ENCODE measurements at regions not wholly inside any gene's neighbourhood (a gene's known extent, or its start where the extent isn't known, plus 50 kb on each side); places are given as distances from the start of the nearest gene placed in this dataset.

DNA sequence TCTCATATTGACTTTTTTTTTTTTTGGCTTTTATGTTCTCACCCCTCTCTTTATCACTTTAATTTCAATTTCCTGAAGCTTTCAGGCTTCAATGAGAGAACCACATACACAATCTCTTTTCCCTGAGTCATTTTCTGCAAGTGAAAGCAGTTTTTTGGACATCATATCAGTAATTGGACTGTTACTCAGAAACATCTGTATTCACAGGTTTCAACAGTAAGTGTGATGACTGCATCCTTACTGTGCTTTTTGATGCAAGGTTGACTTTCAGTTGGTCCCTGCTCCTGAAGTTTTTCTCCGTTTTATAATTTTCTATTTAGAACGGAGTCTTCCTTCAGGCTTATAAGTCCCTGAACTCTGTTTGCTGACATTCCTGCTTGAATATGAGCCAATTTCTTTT is 70.5 kb upstream of the CCBE1 start:
- TF ChIP-seq, protein P1, sequence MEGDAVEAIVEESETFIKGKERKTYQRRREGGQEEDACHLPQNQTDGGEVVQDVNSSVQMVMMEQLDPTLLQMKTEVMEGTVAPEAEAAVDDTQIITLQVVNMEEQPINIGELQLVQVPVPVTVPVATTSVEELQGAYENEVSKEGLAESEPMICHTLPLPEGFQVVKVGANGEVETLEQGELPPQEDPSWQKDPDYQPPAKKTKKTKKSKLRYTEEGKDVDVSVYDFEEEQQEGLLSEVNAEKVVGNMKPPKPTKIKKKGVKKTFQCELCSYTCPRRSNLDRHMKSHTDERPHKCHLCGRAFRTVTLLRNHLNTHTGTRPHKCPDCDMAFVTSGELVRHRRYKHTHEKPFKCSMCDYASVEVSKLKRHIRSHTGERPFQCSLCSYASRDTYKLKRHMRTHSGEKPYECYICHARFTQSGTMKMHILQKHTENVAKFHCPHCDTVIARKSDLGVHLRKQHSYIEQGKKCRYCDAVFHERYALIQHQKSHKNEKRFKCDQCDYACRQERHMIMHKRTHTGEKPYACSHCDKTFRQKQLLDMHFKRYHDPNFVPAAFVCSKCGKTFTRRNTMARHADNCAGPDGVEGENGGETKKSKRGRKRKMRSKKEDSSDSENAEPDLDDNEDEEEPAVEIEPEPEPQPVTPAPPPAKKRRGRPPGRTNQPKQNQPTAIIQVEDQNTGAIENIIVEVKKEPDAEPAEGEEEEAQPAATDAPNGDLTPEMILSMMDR (IDR thresholded peaks at IDR 0.05; ENCODE audit: borderline replicate concordance, extremely low read depth, insufficient read depth) = no peak
- Histone ChIP-seq H3K4me1 (ENCODE audit: control insufficient read depth in 2 of 3, insufficient read depth in 2 of 3, low read depth in 1 of 3, low read length in 3 of 3) (no peaks in the 10 kb centered on the region), H3K9ac (ENCODE audit: low read length in 3 of 3) (no peak overlapping the region), H3K36me3 (ENCODE audit: control insufficient read depth in 2 of 3, insufficient read depth in 3 of 3, low read length in 3 of 3) (no peaks in the 10 kb centered on the region), H3K27me3 (ENCODE audit: control insufficient read depth, insufficient read depth, low read length) (no peaks in the 10 kb centered on the region), H3K4me3 (ENCODE audit: low read length in 3 of 3) (no peak overlapping the region), H3K27ac (ENCODE audit: low read depth in 2 of 2, low read length in 2 of 2) (no peak overlapping the region), H3K9me3 (ENCODE audit: control insufficient read depth in 2 of 3, insufficient read depth in 1 of 3, low read length in 3 of 3) (no peaks in the 10 kb centered on the region)
- intact Hi-C loops (cut with DNase I) = no loop called here
- no peak for FAIRE-seq
- no peak for DNase-seq

DNA sequence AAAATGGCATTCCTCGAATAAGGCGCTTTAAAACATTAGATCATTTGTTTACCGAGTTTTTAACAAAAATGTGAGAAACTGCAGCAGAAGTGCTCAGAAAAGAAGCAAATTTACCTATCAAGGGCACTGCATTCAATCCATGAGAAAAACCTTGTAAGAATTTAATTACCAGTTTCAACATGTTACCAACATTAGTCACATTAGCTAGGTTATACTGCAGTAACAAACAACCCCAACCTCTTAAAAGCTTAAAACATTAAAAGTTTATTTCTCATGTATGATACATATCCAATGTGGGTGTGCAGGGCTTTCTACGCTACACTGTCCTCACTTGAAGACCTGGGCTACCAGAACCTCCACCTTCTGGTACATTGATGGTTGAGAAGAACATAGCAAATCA is 68.1 kb upstream of the CCBE1 start:
- no peaks in the 10 kb centered on the region for H3K27me3 ChIP-seq (ENCODE audit: control insufficient read depth, insufficient read depth, low read length)
- intact Hi-C loops (cut with DNase I) = no loop called here
- H3K4me3 ChIP-seq (ENCODE audit: low read length in 3 of 3) = no peak overlapping the region
- no peaks in the 10 kb centered on the region for H3K9me3 ChIP-seq (ENCODE audit: control insufficient read depth in 2 of 3, insufficient read depth in 1 of 3, low read length in 3 of 3)
- DNase-seq (no peak), FAIRE-seq (no peak)
- no peak overlapping the region for H3K9ac ChIP-seq (ENCODE audit: low read length in 3 of 3)
- no peaks in the 10 kb centered on the region for H3K36me3 ChIP-seq (ENCODE audit: control insufficient read depth in 2 of 3, insufficient read depth in 3 of 3, low read length in 3 of 3)
- TF ChIP-seq, protein P1 (IDR thresholded peaks at IDR 0.05; ENCODE audit: borderline replicate concordance, extremely low read depth, insufficient read depth) = no peak
- H3K27ac ChIP-seq (ENCODE audit: low read depth in 2 of 2, low read length in 2 of 2) = no peak overlapping the region
- H3K4me1 ChIP-seq (ENCODE audit: control insufficient read depth in 2 of 3, insufficient read depth in 2 of 3, low read depth in 1 of 3, low read length in 3 of 3) = no peaks in the 10 kb centered on the region

DNA sequence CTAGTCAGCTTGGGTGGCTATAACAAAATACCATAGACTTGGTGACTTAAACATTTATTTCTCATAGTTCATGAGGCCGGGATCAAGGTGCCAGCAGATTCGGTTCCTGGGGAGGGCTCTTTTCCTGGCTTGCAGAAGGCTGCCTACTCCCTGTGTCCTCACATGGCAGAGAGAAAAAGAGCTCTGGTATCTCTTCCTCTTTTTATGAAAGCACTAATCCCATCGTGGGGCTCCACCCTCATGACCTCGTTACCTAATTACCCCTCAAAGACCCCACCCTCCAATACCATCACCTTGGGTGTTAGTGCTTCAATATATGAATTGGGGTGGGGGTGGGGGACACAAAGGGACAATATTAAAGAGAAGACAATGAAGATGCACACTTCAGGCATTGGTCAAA is 67.1 kb upstream of the CCBE1 start:
- H3K36me3 ChIP-seq (ENCODE audit: control insufficient read depth in 2 of 3, insufficient read depth in 3 of 3, low read length in 3 of 3) = no peaks in the 10 kb centered on the region
- DNase-seq (no peak), FAIRE-seq (no peak)
- no peaks in the 10 kb centered on the region for H3K9me3 ChIP-seq (ENCODE audit: control insufficient read depth in 2 of 3, insufficient read depth in 1 of 3, low read length in 3 of 3)
- TF ChIP-seq, protein P1 (IDR thresholded peaks at IDR 0.05; ENCODE audit: borderline replicate concordance, extremely low read depth, insufficient read depth) = no peak
- intact Hi-C loops (cut with DNase I) = no loop called here
- H3K27ac ChIP-seq (ENCODE audit: low read depth in 2 of 2, low read length in 2 of 2) = no peak overlapping the region
- H3K4me3 ChIP-seq (ENCODE audit: low read length in 3 of 3) = no peak overlapping the region
- H3K9ac ChIP-seq (ENCODE audit: low read length in 3 of 3) = no peak overlapping the region
- no peaks in the 10 kb centered on the region for H3K27me3 ChIP-seq (ENCODE audit: control insufficient read depth, insufficient read depth, low read length)
- H3K4me1 ChIP-seq (ENCODE audit: control insufficient read depth in 2 of 3, insufficient read depth in 2 of 3, low read depth in 1 of 3, low read length in 3 of 3) = no peaks in the 10 kb centered on the region

DNA sequence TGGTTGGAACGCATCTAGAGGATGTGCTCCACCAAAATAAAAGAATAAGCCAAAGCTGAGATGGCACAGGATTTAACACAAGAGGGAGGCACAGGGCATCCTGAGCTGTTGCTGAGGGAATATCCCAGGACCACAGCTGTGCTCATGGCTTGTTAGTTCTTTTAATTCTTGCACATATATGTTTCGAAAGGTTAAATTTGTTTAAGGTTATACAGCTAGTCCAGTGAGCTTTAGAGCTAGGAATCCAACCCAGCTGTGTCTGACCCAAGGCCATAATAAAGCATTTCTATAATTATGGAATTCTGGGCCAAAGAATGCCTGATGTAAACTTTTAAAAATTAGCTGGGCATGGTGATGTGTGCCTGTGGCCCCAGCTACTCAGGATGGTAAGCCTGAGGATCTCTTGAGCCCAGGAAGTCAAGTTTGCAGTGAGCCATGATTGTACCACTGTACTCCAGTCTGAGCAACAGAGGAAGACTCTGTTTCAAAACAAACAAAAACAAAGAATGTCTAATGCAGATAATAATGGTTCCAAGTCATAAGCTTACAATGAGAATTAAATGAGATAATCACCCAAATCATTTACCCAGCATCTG is 66.4 kb upstream of the CCBE1 start:
- Histone ChIP-seq H3K9me3 (ENCODE audit: control insufficient read depth in 2 of 3, insufficient read depth in 1 of 3, low read length in 3 of 3) (no peaks in the 10 kb centered on the region), H3K27ac (ENCODE audit: low read depth in 2 of 2, low read length in 2 of 2) (no peak overlapping the region), H3K4me3 (ENCODE audit: low read length in 3 of 3) (no peak overlapping the region), H3K27me3 (ENCODE audit: control insufficient read depth, insufficient read depth, low read length) (no peaks in the 10 kb centered on the region), H3K36me3 (ENCODE audit: control insufficient read depth in 2 of 3, insufficient read depth in 3 of 3, low read length in 3 of 3) (no peaks in the 10 kb centered on the region), H3K4me1 (ENCODE audit: control insufficient read depth in 2 of 3, insufficient read depth in 2 of 3, low read depth in 1 of 3, low read length in 3 of 3) (no peaks in the 10 kb centered on the region), H3K9ac (ENCODE audit: low read length in 3 of 3) (no peak overlapping the region)
- DNase-seq (no peak), FAIRE-seq (no peak)
- TF ChIP-seq, protein P1 (IDR thresholded peaks at IDR 0.05; ENCODE audit: borderline replicate concordance, extremely low read depth, insufficient read depth) = no peak
- intact Hi-C loops (cut with DNase I) = no loop called here
